GM12892 (cell line): ENCODE measurements at regions not wholly inside any gene's neighbourhood (a gene's known extent, or its start where the extent isn't known, plus 50 kb on each side); places are given as distances from the start of the nearest gene placed in this dataset.

Source experiments
- POLR2A ChIP-seq: IDR thresholded peaks from 2 replicates; pipeline ENCODE4 v1.6.1; 2011; ENCODE audit warnings: low read depth, low read length, control low read depth
- POLR2AphosphoS5 ChIP-seq: IDR thresholded peaks from 2 replicates; pipeline ENCODE4 v1.6.1; 2011; ENCODE audit warnings: low read depth, low read length, control low read depth

DNA sequence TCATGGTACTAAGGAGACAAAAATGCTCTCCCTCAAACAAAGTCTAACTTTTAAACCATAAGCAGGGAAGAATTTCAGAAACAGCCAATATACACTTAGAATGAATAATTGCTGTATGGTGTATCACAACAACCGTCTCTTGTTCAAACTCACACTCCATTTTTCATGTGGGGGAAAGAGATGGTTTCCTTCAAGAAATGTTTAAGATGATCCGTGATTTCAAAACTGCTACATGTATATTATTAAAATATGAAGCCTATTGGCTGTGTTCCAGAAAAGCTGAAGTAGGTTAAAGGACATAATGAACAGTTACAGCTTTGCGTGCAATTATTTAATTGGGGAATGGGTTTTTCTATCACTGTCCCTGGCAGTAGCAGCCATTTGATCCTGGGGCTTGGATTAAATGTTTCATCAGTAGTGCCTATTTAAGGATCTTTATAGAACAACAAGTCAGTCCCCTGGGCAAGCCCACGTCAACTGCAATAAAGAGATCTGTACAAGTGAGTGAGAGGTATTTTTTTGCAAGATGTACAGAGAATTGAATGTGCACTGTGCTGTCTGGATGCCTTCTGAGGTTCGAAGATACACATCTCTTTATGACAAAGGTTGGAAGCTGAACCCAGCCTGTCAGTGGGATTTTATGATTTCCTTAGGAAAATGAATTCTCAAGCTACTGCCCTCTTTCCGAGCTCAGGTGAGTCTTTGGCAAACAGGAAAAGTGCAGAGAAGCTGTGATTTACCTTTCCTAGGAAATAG, 337.2 kb upstream of the RARB start:
- TF ChIP-seq POLR2A (no peak), POLR2AphosphoS5 (no peak)
